Kidney epithelial cell (primary cell): ENCODE measurements at regions not wholly inside any gene's neighbourhood (a gene's known extent, or its start where the extent isn't known, plus 50 kb on each side); places are given as distances from the start of the nearest gene placed in this dataset.

Experiments used
- DNase-seq: peaks from one replicate; pipeline ENCODE4 v3.0.0-alpha.2; 2010; ENCODE audit warnings: low read depth
- H3K27me3 ChIP-seq: 2 replicates; pipeline ENCODE4 v1.6.0; 2011; ENCODE audit warnings: low read length; ENCODE audit not compliant: control insufficient read depth, insufficient read depth
- H3K36me3 ChIP-seq: 2 replicates; pipeline ENCODE4 v1.5.1; 2011; ENCODE audit warnings: low read length; ENCODE audit not compliant: control insufficient read depth, insufficient read depth
- H3K4me3 ChIP-seq: 2 replicates; pipeline ENCODE4 v1.5.1; 2011; ENCODE audit warnings: low read depth, mild to moderate bottlenecking, control low read depth, low read length
- TF ChIP-seq, protein P1 (sequence below): IDR thresholded peaks from 2 replicates; pipeline ENCODE4 v1.5.1; 2011; ENCODE audit warnings: mild to moderate bottlenecking, moderate library complexity, low read length, control low read depth, inconsistent platforms; ENCODE audit not compliant: insufficient read depth, poor library complexity, severe bottlenecking

DNA sequence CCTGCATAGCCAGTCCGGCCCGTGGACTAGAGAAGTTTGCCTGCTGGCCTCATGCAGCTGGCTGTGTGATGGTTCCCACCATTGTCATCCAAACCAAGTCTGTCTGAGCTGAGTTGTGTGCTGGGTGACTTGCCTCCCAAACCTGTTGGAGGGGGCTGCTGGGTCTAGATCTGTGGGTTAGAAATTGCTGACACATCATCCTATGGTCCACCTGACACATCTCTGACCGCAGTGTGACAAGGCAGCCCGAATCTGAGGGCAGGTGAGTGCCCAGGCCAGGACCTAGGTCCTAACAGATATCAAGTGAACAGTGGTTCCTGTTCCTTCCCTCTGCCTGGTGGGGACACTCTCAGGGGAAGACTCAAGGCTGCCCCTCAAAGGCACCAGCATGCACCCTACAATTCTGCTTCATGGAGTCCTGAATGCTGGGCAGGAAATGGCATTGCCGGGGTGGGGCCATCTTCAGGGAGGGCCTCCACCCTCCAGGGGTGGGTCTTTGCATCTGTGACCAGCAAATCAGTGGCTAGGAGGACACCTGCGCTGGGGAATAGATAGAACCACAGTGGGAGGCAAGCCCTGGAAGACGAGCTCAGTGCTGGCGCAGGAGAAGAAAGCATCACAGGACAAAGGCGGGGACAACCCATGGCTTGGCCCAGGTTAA is 117.9 kb upstream of the ID2 start:
- TF ChIP-seq, protein P1, sequence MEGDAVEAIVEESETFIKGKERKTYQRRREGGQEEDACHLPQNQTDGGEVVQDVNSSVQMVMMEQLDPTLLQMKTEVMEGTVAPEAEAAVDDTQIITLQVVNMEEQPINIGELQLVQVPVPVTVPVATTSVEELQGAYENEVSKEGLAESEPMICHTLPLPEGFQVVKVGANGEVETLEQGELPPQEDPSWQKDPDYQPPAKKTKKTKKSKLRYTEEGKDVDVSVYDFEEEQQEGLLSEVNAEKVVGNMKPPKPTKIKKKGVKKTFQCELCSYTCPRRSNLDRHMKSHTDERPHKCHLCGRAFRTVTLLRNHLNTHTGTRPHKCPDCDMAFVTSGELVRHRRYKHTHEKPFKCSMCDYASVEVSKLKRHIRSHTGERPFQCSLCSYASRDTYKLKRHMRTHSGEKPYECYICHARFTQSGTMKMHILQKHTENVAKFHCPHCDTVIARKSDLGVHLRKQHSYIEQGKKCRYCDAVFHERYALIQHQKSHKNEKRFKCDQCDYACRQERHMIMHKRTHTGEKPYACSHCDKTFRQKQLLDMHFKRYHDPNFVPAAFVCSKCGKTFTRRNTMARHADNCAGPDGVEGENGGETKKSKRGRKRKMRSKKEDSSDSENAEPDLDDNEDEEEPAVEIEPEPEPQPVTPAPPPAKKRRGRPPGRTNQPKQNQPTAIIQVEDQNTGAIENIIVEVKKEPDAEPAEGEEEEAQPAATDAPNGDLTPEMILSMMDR: no peak
- DNase-seq: no peak
- Histone ChIP-seq H3K27me3 (no peaks in the 10 kb centered on the region), H3K36me3 (no peaks in the 10 kb centered on the region), H3K4me3 (no peak overlapping the region)

DNA sequence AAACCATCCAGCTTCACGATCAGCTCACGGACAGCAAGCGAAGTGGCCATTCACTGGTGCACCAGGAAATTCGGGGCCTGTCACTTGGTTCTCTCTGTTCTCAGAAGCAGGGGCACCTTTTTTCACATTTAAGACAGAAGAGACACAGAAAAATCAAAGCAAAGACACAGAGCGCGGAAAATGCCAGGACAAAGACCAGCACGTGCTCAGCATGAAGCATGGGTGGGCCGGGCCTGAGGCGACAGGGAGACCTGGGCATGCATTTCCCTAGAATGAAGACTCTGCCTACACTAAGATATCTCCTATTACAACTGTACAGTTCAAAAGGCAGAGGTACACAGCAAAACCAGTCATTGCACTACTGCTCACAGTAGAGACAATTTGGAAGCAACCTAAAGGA is 117.4 kb upstream of the ID2 start:
- DNase-seq: no peak
- TF ChIP-seq, protein P1: no peak
- no peaks in the 10 kb centered on the region for H3K36me3 ChIP-seq
- H3K4me3 ChIP-seq: no peak overlapping the region
- H3K27me3 ChIP-seq: no peaks in the 10 kb centered on the region

DNA sequence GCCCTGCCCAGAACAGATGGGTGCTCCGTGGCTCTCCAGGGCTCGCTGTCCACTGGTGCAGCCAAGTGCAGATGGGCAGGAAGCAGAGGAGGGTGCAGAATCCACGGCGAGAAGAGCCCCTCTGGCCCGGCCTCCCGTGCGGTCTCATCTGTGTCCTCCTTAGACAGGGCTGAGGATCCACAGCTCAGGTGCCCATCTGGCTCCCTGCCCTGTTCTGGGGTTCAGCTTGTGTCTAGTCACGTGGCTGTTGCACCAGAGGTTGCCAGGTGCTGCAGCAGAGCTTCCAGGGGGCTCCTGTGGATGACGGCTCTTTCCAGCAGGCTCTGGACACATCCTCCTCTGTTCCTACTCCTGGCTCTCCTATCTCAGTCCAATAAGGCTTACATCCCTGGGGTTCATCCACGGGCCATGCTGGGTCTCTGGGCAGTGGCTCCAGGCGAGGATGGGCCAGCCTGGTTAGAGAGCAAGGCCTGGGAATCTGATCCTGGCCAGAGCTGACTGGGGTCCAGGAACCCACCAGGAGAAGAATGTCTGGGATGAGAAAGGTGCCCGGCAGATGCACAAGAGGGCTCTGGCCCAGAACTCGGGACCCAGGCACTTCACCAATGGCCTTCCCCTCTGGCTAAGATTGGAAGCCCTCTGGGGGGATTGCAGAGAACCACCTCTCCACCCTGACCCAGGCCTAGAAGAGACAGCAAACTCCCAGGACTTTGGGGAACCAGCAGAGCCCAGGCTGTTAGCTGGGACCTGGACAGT is 116.3 kb upstream of the ID2 start:
- Histone ChIP-seq H3K36me3 (no peaks in the 10 kb centered on the region), H3K27me3 (no peaks in the 10 kb centered on the region), H3K4me3 (no peak overlapping the region)
- DNase-seq: no peak
- TF ChIP-seq, protein P1: no peak

DNA sequence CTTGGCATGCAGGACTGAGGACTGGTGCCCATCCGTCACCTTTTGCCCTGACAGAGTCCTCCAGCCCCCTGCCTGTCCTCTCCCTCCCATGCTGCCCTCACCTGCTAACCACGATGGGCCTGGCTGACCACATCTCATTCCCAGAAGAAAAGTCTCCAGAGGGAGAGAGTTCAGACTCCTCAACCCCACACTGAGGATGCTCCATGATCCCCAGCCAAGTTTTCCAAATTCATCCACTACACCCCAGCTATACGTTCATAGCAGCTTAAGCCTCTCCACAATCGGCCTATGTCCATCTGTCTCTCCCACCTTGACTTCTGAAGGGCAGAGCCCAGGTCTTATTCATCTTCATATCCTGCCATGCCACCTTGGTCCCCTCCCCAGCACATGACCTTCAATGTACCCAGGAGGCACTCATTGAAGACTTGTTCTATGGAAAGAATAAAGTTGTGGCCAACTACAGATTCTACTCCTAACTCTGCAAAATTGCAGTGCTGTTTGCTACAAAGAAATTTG is 115.6 kb upstream of the ID2 start:
- TF ChIP-seq, protein P1: no peak
- DNase-seq: no peak
- H3K4me3 ChIP-seq: no peak overlapping the region

DNA sequence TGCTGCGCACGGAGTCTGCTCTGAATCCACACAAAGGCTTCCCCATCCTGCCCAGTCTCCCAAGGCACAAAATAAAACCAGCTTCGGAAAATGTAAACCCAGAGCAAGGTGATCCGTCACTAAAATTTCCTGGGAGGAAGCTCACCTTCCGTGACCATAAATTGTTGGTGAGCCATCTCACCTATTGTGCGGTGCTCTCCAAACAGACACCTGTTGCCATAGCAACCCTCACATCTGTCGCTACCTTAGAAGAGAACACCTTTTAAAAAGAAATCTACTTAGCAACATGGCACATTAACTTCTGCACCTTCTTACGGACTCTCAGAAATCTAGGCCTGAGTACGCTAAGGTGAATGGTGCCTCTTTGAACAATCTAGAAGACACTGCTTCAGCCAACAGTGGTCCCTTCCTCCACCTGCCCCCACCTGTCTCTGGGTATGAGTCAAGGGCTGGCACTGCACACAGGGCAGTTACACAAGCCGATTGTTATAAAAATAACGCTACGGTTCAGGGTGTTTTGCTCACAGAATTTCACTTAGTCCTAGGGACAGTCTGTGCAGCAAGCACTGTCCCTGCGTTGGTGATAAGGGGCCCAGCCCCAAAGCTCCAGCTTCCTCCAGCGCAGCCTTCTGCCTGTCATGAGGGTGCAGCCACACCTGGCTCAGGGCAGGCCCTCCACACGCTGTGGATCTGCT is 114.9 kb upstream of the ID2 start:
- TF ChIP-seq, protein P1: no peak
- DNase-seq: no peak
- Histone ChIP-seq H3K4me3 (no peak overlapping the region), H3K36me3 (no peaks in the 10 kb centered on the region), H3K27me3 (no peaks in the 10 kb centered on the region)

More for the DNA sequence above, 115.6 kb upstream of the ID2 start:
- Histone ChIP-seq H3K36me3 (no peaks in the 10 kb centered on the region), H3K27me3 (no peaks in the 10 kb centered on the region)
